ENCODE measurements at regions not wholly inside any gene's neighbourhood (a gene's known extent, or its start where the extent isn't known, plus 50 kb on each side); places are given as distances from the start of the nearest gene placed in this dataset.

- no peak for DNase-seq
Measured at GRCh38 chr16:79543219-79543618, 57.3 kb downstream of the MAF start.

- DNase-seq, result no peak
Measured at GRCh38 chr16:79542237-79542774, 58.2 kb downstream of the MAF start.

- no peak for DNase-seq
Measured at GRCh38 chr16:79540825-79541595, 59.5 kb downstream of the MAF start.

GRCh38 chr16:79537584-79537983, 63.0 kb downstream of the MAF start:
- no peak for DNase-seq

GRCh38 chr16:79536958-79537357, 63.6 kb downstream of the MAF start:
- DNase-seq, result no peak

- no peak for DNase-seq
Measured at GRCh38 chr16:79535130-79535529, 65.4 kb downstream of the MAF start.

- DNase-seq, result no peak
Measured at GRCh38 chr16:79534143-79534542, 66.4 kb downstream of the MAF start.

GRCh38 chr16:79533292-79533691, 67.2 kb downstream of the MAF start:
- no peak for DNase-seq

- DNase-seq, result no peak
Measured at GRCh38 chr16:79532785-79533184, 67.8 kb downstream of the MAF start.

GRCh38 chr16:79532273-79532672, 68.3 kb downstream of the MAF start:
- no peak for DNase-seq

GRCh38 chr16:79528338-79528737, 72.2 kb downstream of the MAF start:
- DNase-seq, result no peak

- DNase-seq, result no peak
Measured at GRCh38 chr16:79523971-79524370, 76.6 kb downstream of the MAF start.

- no peak for DNase-seq
Measured at GRCh38 chr16:79519448-79519847, 81.1 kb downstream of the MAF start.

- DNase-seq, result no peak
Measured at GRCh38 chr16:79517156-79517555, 83.4 kb downstream of the MAF start.

GRCh38 chr16:79510879-79511278, 89.7 kb downstream of the MAF start:
- no peak for DNase-seq

GRCh38 chr16:79509906-79510305, 90.6 kb downstream of the MAF start:
- no peak for DNase-seq

- DNase-seq, result no peak
Measured at GRCh38 chr16:79509211-79509631, 91.3 kb downstream of the MAF start.

GRCh38 chr16:79508294-79508693, 92.2 kb downstream of the MAF start:
- no peak for DNase-seq

GRCh38 chr16:79505344-79505743, 95.2 kb downstream of the MAF start:
- no peak for DNase-seq

- no peak for DNase-seq
Measured at GRCh38 chr16:79503511-79503910, 97.0 kb downstream of the MAF start.

GRCh38 chr16:79501446-79501845, 99.1 kb downstream of the MAF start:
- DNase-seq, result no peak

GRCh38 chr16:79500866-79501265, 99.7 kb downstream of the MAF start:
- DNase-seq, result no peak

GRCh38 chr16:79500286-79500685, 100.3 kb downstream of the MAF start:
- no peak for DNase-seq

GRCh38 chr16:79498928-79499327, 101.6 kb downstream of the MAF start:
- no peak for DNase-seq
